ENCODE measurements at regions not wholly inside any gene's neighbourhood (a gene's known extent, or its start where the extent isn't known, plus 50 kb on each side); places are given as distances from the start of the nearest gene placed in this dataset.
"Not testable (repeated sequence)": the region's sequence is repeated elsewhere in the genome, so short reads cannot be mapped to it uniquely, and the experiment has no call there.

DNA sequence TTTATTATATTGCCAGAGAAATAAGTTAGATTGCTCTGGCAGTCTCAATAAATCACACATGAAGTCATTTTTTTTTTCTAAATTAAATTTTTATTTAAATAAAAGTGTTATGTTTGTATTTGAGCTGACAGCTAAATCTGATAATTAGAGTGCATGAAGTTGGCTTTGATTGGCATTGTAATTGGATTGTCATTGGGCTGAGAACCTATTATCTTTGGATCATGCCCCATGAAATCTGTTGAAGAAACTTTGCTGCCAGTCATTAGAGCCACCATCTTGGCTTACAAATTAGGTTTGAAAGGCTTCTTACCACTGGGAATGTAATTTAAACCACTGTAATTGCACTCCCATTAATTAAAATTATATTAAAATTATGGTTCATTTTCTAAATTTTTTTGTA lies 507.9 kb upstream of the FANCL start:
- no peaks in the 10 kb centered on the region for H3K27me3 ChIP-seq (ENCODE audit: insufficient read depth, low read length)

DNA sequence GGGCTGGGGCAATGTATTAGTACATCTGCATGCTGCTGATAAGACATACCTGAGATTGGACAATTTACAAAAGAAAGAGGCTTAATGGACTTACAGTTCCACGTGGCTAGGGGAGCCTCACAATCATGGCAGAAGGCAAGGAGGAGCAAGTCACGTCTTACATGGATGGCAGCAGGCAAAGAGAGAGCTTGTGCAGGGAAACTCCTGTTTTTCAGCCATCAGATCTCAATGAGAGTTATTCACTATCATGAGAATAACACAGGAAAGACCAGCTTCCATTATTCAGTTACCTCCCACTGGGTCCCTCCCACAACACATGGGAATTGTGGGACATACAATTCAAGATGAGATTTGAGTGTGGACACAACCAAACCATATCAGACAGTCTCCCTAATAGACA lies 504.2 kb upstream of the FANCL start:
- H4K20me1 ChIP-seq (ENCODE audit: insufficient read depth, low read length); H3F3A ChIP-seq (ENCODE audit: insufficient read depth, low read length); H3K4me2 ChIP-seq (ENCODE audit: low read length); H3K9ac ChIP-seq (ENCODE audit: low read length); H3K4me3 ChIP-seq (ENCODE audit: low read depth, low read length, poor library complexity, severe bottlenecking); H3K9me2 ChIP-seq (ENCODE audit: low read depth, low read length); H3K79me2 ChIP-seq (ENCODE audit: insufficient read depth, low read length); H3K36me3 ChIP-seq (ENCODE audit: insufficient read depth, low read length); H3K27ac ChIP-seq (ENCODE audit: low read depth, low read length, poor library complexity, severe bottlenecking); H3K27me3 ChIP-seq (ENCODE audit: insufficient read depth, low read length); H3K4me1 ChIP-seq (ENCODE audit: insufficient read depth, low read length, severe bottlenecking); H3K9me3 ChIP-seq (ENCODE audit: low read length); H2AFZ ChIP-seq (ENCODE audit: low read length): not testable (repeated sequence)

More for the DNA sequence above, 507.9 kb upstream of the FANCL start:
- Histone ChIP-seq H3K9ac (ENCODE audit: low read length) (no peak overlapping the region), H3F3A (ENCODE audit: insufficient read depth, low read length) (no peaks in the 10 kb centered on the region), H2AFZ (ENCODE audit: low read length) (no peak overlapping the region), H3K4me2 (ENCODE audit: low read length) (no peak overlapping the region), H3K79me2 (ENCODE audit: insufficient read depth, low read length) (no peaks in the 10 kb centered on the region), H3K36me3 (ENCODE audit: insufficient read depth, low read length) (no peaks in the 10 kb centered on the region), H3K27ac (ENCODE audit: low read depth, low read length, poor library complexity, severe bottlenecking) (no peak overlapping the region), H3K9me3 (ENCODE audit: low read length) (no peaks in the 10 kb centered on the region), H4K20me1 (ENCODE audit: insufficient read depth, low read length) (no peaks in the 10 kb centered on the region), H3K4me3 (ENCODE audit: low read depth, low read length, poor library complexity, severe bottlenecking) (no peak overlapping the region), H3K9me2 (ENCODE audit: low read depth, low read length) (no peaks in the 10 kb centered on the region), H3K4me1 (ENCODE audit: insufficient read depth, low read length, severe bottlenecking) (no peaks in the 10 kb centered on the region)
- TF ChIP-seq, protein P1, sequence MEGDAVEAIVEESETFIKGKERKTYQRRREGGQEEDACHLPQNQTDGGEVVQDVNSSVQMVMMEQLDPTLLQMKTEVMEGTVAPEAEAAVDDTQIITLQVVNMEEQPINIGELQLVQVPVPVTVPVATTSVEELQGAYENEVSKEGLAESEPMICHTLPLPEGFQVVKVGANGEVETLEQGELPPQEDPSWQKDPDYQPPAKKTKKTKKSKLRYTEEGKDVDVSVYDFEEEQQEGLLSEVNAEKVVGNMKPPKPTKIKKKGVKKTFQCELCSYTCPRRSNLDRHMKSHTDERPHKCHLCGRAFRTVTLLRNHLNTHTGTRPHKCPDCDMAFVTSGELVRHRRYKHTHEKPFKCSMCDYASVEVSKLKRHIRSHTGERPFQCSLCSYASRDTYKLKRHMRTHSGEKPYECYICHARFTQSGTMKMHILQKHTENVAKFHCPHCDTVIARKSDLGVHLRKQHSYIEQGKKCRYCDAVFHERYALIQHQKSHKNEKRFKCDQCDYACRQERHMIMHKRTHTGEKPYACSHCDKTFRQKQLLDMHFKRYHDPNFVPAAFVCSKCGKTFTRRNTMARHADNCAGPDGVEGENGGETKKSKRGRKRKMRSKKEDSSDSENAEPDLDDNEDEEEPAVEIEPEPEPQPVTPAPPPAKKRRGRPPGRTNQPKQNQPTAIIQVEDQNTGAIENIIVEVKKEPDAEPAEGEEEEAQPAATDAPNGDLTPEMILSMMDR (IDR thresholded peaks at IDR 0.05; ENCODE audit: low read length), result no peak
- no peak for TF ChIP-seq EZH2 (IDR thresholded peaks at IDR 0.05; ENCODE audit: borderline replicate concordance, low read length)

DNA sequence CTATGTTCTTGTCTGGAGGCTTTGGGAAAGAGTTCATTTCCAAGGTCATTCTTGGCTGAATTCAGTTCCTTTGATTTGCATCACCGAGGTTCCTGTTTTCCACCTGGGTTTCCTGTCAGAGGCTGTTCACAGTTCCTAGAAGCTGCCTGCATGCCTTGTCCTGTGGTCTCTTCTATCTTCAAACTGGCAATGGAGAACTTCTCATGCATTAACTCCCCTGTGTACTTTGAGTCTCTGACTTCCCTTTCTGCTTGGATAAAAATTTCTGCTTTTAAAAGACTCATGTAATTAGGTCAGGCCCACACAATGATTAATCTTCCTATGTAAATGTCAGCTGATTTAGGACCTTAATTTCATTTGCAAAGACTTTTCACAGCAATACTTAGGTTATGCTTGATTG lies 499.3 kb upstream of the FANCL start:
- Histone ChIP-seq H3F3A (ENCODE audit: insufficient read depth, low read length) (no peaks in the 10 kb centered on the region), H3K9ac (ENCODE audit: low read length) (no peak overlapping the region), H3K36me3 (ENCODE audit: insufficient read depth, low read length) (no peaks in the 10 kb centered on the region), H3K27me3 (ENCODE audit: insufficient read depth, low read length) (no peaks in the 10 kb centered on the region), H3K4me2 (ENCODE audit: low read length) (no peak overlapping the region), H3K4me1 (ENCODE audit: insufficient read depth, low read length, severe bottlenecking) (no peaks in the 10 kb centered on the region), H2AFZ (ENCODE audit: low read length) (no peak overlapping the region), H3K27ac (ENCODE audit: low read depth, low read length, poor library complexity, severe bottlenecking) (no peak overlapping the region), H3K9me3 (ENCODE audit: low read length) (no peaks in the 10 kb centered on the region), H4K20me1 (ENCODE audit: insufficient read depth, low read length) (no peaks in the 10 kb centered on the region), H3K4me3 (ENCODE audit: low read depth, low read length, poor library complexity, severe bottlenecking) (no peak overlapping the region), H3K9me2 (ENCODE audit: low read depth, low read length) (no peaks in the 10 kb centered on the region), H3K79me2 (ENCODE audit: insufficient read depth, low read length) (no peaks in the 10 kb centered on the region)
- TF ChIP-seq EZH2 (IDR thresholded peaks at IDR 0.05; ENCODE audit: borderline replicate concordance, low read length), result no peak
- TF ChIP-seq, protein P1 (IDR thresholded peaks at IDR 0.05; ENCODE audit: low read length), result no peak

DNA sequence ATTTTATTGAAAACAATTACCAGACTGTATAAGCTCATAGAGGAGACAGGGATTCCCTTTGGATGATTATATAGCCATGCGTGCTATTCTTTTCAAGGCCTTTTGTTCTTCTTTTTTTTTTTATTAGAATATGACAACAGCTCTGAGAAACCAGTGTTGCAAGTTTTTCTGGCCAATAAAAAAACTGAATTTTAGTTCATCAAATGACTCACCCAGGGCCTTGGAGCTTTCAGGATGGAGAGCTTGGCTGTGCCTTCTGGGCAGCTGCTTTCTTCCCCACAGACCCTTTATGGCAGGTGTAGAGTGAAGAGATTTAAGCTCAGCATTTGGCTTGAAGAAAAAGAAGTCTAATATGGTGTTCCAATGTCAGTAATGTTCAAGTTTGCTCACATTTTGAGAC lies 497.9 kb upstream of the FANCL start:
- no peaks in the 10 kb centered on the region for H4K20me1 ChIP-seq (ENCODE audit: insufficient read depth, low read length)
- no peaks in the 10 kb centered on the region for H3K36me3 ChIP-seq (ENCODE audit: insufficient read depth, low read length)
- TF ChIP-seq, protein P1 (IDR thresholded peaks at IDR 0.05; ENCODE audit: low read length), result no peak
- TF ChIP-seq EZH2 (IDR thresholded peaks at IDR 0.05; ENCODE audit: borderline replicate concordance, low read length), result no peak
- H3K9me2 ChIP-seq (ENCODE audit: low read depth, low read length), result no peaks in the 10 kb centered on the region
- no peaks in the 10 kb centered on the region for H3K9me3 ChIP-seq (ENCODE audit: low read length)
- no peaks in the 10 kb centered on the region for H3F3A ChIP-seq (ENCODE audit: insufficient read depth, low read length)
- H3K79me2 ChIP-seq (ENCODE audit: insufficient read depth, low read length), result no peaks in the 10 kb centered on the region
- no peak overlapping the region for H3K27ac ChIP-seq (ENCODE audit: low read depth, low read length, poor library complexity, severe bottlenecking)
- no peak overlapping the region for H3K4me2 ChIP-seq (ENCODE audit: low read length)
- no peaks in the 10 kb centered on the region for H3K4me1 ChIP-seq (ENCODE audit: insufficient read depth, low read length, severe bottlenecking)
- H3K27me3 ChIP-seq (ENCODE audit: insufficient read depth, low read length), result no peaks in the 10 kb centered on the region
- H3K4me3 ChIP-seq (ENCODE audit: low read depth, low read length, poor library complexity, severe bottlenecking), result no peak overlapping the region
- H2AFZ ChIP-seq (ENCODE audit: low read length), result no peak overlapping the region
- H3K9ac ChIP-seq (ENCODE audit: low read length), result no peak overlapping the region

All from OCI-LY1 (cell line).